Activated CD4-positive, alpha-beta T cell treated with anti-CD3 and anti-CD28 coated beads for 48 hours (primary cell): ENCODE measurements at regions not wholly inside any gene's neighbourhood (a gene's known extent, or its start where the extent isn't known, plus 50 kb on each side); places are given as distances from the start of the nearest gene placed in this dataset.

Source experiments
- DNase-seq: peaks from one replicate; pipeline ENCODE4 v3.0.0-alpha.2; 2020

- DNase-seq: no peak
These were observed 61.9 kb upstream of the CD96 start for GRCh38 chr3:111480091-111480490.

GRCh38 chr3:111481551-111481950, 60.4 kb upstream of the CD96 start:
- no peak for DNase-seq

GRCh38 chr3:111482574-111482973, 59.4 kb upstream of the CD96 start:
- no peak for DNase-seq

- no peak for DNase-seq
These were observed 56.9 kb upstream of the CD96 start for GRCh38 chr3:111485086-111485485.
